AG04449 (cell line): ENCODE measurements at regions not wholly inside any gene's neighbourhood (a gene's known extent, or its start where the extent isn't known, plus 50 kb on each side); places are given as distances from the start of the nearest gene placed in this dataset.

ENCODE experiments used
- CTCF ChIA-PET: fragments of 350-600 bp; formaldehyde crosslinking; extraction: SDS; loops from one replicate; lab custom pipeline; 2021; ENCODE audit warnings: antibody characterized with exemption; lab: Yijun Ruan, JAX
- POLR2A ChIA-PET: fragments of 400-600, 350-600 bp; formaldehyde crosslinking; extraction: SDS; loops from one replicate; lab custom pipeline; 2020; ENCODE audit warnings: antibody characterized with exemption, inconsistent platforms; lab: Yijun Ruan, JAX
- DNase-seq: peaks from one replicate; pipeline ENCODE4 v3.0.0-alpha.2; 2010; ENCODE audit warnings: low read depth, low spot score
- H3K4me3 ChIP-seq: 2 replicates; pipeline ENCODE4 v1.5.1; 2011; ENCODE audit warnings: low read depth, mild to moderate bottlenecking, control low read depth, low read length
- CTCF ChIP-seq: IDR thresholded peaks from one replicate; pipeline ENCODE4 v1.5.1; 2011; ENCODE audit warnings: mild to moderate bottlenecking, moderate library complexity, low read length, control low read depth, inconsistent platforms; ENCODE audit not compliant: insufficient read depth; ENCODE audit errors: missing control alignments

- CTCF ChIA-PET: interaction anchor here (1.1 to 1.4 kb wide), 2 partner anchors 9 to 10 kb away, joined by 3 read pairs; no protein-coding TSS in a partner anchor
- POLR2A ChIA-PET: no interaction called here
- no peak overlapping the region for H3K4me3 ChIP-seq
- no peak for TF ChIP-seq CTCF
- DNase-seq: no peak
Measured at GRCh38 chr12:92417373-92417772, 271.7 kb upstream of the BTG1 start.

- POLR2A ChIA-PET: no interaction called here
Measured at GRCh38 chr12:92416385-92416812, 270.8 kb upstream of the BTG1 start.

GRCh38 chr12:92414170-92415070, 268.8 kb upstream of the BTG1 start:
- no peak for TF ChIP-seq CTCF
- CTCF ChIA-PET: no interaction called here
- H3K4me3 ChIP-seq: no peak overlapping the region
- POLR2A ChIA-PET: no interaction called here
- DNase-seq: no peak

More at GRCh38 chr12:92416385-92416812, 270.8 kb upstream of the BTG1 start:
- no peak for DNase-seq
- no peak overlapping the region for H3K4me3 ChIP-seq
- CTCF ChIA-PET: no interaction called here
- TF ChIP-seq CTCF: no peak

GRCh38 chr12:92413286-92413685, 267.6 kb upstream of the BTG1 start:
- H3K4me3 ChIP-seq: no peak overlapping the region
- no peak for DNase-seq
- CTCF ChIA-PET: no interaction called here
- POLR2A ChIA-PET: no interaction called here
- no peak for TF ChIP-seq CTCF

- CTCF ChIA-PET: no interaction called here
Measured at GRCh38 chr12:92412856-92413255, 267.2 kb upstream of the BTG1 start.

More at GRCh38 chr12:92412856-92413255, 267.2 kb upstream of the BTG1 start:
- DNase-seq: no peak
- POLR2A ChIA-PET: no interaction called here
- H3K4me3 ChIP-seq: no peak overlapping the region
- no peak for TF ChIP-seq CTCF
